ENCODE measurements at regions not wholly inside any gene's neighbourhood (a gene's known extent, or its start where the extent isn't known, plus 50 kb on each side); places are given as distances from the start of the nearest gene placed in this dataset.

- no peak for DNase-seq (ENCODE audit: low read depth in 2 of 2)
- H3K4me3 ChIP-seq (replicated peaks in 1 of 2; ENCODE audit: low read depth in 2 of 2, low read length in 2 of 2), result no peak overlapping the region
- TF ChIP-seq, protein P1, sequence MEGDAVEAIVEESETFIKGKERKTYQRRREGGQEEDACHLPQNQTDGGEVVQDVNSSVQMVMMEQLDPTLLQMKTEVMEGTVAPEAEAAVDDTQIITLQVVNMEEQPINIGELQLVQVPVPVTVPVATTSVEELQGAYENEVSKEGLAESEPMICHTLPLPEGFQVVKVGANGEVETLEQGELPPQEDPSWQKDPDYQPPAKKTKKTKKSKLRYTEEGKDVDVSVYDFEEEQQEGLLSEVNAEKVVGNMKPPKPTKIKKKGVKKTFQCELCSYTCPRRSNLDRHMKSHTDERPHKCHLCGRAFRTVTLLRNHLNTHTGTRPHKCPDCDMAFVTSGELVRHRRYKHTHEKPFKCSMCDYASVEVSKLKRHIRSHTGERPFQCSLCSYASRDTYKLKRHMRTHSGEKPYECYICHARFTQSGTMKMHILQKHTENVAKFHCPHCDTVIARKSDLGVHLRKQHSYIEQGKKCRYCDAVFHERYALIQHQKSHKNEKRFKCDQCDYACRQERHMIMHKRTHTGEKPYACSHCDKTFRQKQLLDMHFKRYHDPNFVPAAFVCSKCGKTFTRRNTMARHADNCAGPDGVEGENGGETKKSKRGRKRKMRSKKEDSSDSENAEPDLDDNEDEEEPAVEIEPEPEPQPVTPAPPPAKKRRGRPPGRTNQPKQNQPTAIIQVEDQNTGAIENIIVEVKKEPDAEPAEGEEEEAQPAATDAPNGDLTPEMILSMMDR (IDR thresholded peaks at IDR 0.05; ENCODE audit: low read depth, low read length), result no peak
These were observed 586.5 kb upstream of the GOT2 start for GRCh38 chr16:59320657-59321056.

DNA sequence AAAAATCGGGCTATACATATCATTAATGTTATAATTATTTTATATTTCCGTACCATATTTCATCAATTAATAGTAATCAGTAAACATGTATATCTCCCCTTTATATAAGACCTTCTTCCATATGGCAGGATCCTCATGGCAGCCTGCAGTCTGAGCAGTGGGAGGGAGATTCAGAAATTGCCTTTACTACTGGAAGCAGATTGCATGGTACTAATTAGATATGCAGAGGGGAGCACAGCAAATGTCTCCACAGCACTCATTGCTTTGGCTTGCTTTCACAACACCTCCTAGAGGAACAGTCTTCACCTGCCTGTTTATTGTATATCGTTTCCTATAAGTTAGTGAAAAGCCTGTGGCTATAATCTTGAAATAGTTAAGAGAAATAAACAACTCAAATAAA is 585.8 kb upstream of the GOT2 start:
- no peak overlapping the region for H3K4me3 ChIP-seq (replicated peaks in 1 of 2; ENCODE audit: low read depth in 2 of 2, low read length in 2 of 2)
- DNase-seq (ENCODE audit: low read depth in 2 of 2), result no peak
- TF ChIP-seq, protein P1 (IDR thresholded peaks at IDR 0.05; ENCODE audit: low read depth, low read length), result no peak

DNA sequence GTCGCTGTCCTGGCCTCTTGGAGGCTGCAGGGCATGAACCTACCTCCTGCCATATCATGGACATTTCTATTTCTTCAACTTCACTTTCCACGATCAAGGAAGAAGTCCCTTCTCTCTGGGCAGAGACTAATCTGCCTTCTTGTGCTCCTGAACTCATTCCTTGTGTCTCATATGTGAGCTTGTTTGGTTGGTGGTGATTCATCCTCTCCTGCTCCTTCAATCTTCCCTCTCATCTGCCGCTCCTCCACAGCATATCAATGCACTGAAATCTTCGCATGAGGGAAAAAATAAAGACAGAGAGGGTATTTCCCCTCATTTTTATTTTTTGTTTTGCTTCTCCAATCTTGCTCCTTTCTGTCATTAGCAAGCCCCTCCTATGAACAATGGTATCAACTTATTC is 571.7 kb upstream of the GOT2 start:
- DNase-seq (ENCODE audit: low read depth in 2 of 2), result no peak
- H3K4me3 ChIP-seq (replicated peaks in 1 of 2; ENCODE audit: low read depth in 2 of 2, low read length in 2 of 2), result no peak overlapping the region
- TF ChIP-seq, protein P1 (IDR thresholded peaks at IDR 0.05; ENCODE audit: low read depth, low read length), result no peak

DNA sequence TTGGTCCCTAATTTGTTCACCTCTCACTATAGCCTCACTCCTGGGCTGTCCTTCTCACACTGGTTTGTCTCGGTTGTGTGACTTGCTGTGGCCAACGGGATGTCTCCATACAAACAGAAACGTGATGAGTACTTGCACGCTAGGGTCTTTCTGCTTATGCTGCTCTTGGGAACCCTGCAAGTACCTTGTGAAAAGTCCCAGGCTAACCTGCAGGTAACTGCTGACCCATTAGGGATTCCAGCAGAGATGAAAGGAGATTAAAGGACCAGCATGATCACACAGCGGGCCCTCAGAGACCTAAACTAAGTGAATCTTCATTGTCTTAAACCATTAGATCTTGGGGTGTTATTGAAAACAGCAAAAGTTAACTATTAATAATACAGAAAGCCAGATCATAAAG is 562.8 kb upstream of the GOT2 start:
- TF ChIP-seq, protein P1 (IDR thresholded peaks at IDR 0.05; ENCODE audit: low read depth, low read length), result no peak
- H3K4me3 ChIP-seq (replicated peaks in 1 of 2; ENCODE audit: low read depth in 2 of 2, low read length in 2 of 2), result no peak overlapping the region
- no peak for DNase-seq (ENCODE audit: low read depth in 2 of 2)

GRCh38 chr16:59295993-59296736 is 562.0 kb upstream of the GOT2 start:
- TF ChIP-seq, protein P1 (IDR thresholded peaks at IDR 0.05; ENCODE audit: low read depth, low read length), result no peak
- no peak for DNase-seq (ENCODE audit: low read depth in 2 of 2)
- no peak overlapping the region for H3K4me3 ChIP-seq (replicated peaks in 1 of 2; ENCODE audit: low read depth in 2 of 2, low read length in 2 of 2)

DNA sequence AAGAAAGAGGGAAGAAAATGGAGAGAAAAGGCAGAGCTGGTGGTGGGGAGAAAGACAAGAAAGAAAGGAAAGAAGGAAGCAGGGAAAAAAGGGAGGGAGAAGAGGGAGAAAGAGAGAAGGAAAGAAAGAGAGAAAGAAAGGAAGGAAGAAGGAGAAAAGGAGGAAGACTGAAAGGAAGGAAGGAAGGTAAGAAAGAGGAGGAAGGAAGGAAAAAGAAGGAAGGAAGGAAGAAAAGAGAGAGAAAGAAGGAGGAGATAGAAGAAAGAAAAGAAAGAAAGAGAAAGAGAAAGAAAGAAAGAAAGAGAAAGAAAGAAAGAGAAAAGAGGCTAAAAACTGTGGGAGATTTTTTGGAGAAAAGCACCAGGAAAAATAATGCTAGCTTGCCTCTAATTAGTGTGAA is 561.4 kb upstream of the GOT2 start:
- TF ChIP-seq, protein P1 (IDR thresholded peaks at IDR 0.05; ENCODE audit: low read depth, low read length), result no peak
- no peak for DNase-seq (ENCODE audit: low read depth in 2 of 2)
- H3K4me3 ChIP-seq (replicated peaks in 1 of 2; ENCODE audit: low read depth in 2 of 2, low read length in 2 of 2), result no peak overlapping the region

- TF ChIP-seq, protein P1 (IDR thresholded peaks at IDR 0.05; ENCODE audit: low read depth, low read length), result no peak
- DNase-seq (ENCODE audit: low read depth in 2 of 2), result no peak
- H3K4me3 ChIP-seq (replicated peaks in 1 of 2; ENCODE audit: low read depth in 2 of 2, low read length in 2 of 2), result no peak overlapping the region
These were observed 556.6 kb upstream of the GOT2 start for GRCh38 chr16:59290718-59291117.
